HEK293 (cell line): ENCODE measurements at regions not wholly inside any gene's neighbourhood (a gene's known extent, or its start where the extent isn't known, plus 50 kb on each side); places are given as distances from the start of the nearest gene placed in this dataset.

ENCODE experiments used
- CTCF ChIA-PET: fragments of 350-600 bp; formaldehyde crosslinking; extraction: SDS; loops from one replicate; lab custom pipeline; 2021; ENCODE audit warnings: antibody characterized with exemption; lab: Yijun Ruan, JAX
- POLR2A ChIA-PET: fragments of 300-600 bp; formaldehyde crosslinking; extraction: SDS; loops from one replicate; lab custom pipeline; 2020; ENCODE audit warnings: antibody characterized with exemption, inconsistent platforms; lab: Yijun Ruan, JAX
- H3K27ac ChIP-seq: fragments of 200-500 bp; sonication (Bioruptor generic); 2 replicates; pipeline ENCODE4 v1.5.1; 2014; ENCODE audit warnings: low read depth, low read length, control low read depth, inconsistent platforms; ENCODE audit errors: extremely low read depth
- H3K36me3 ChIP-seq, 2 experiments: fragments of 200-500 bp in 1 of 2; sonication (Bioruptor generic) in 1 of 2; 1 replicate in 1 of 2; 2 replicates in 1 of 2; pipeline ENCODE4 v1.5.1; 2014 to 2017; ENCODE audit warnings: inconsistent platforms in 2 of 2, low read length in 2 of 2; ENCODE audit not compliant: control insufficient read depth in 2 of 2, insufficient read depth in 1 of 2
- H3K4me1 ChIP-seq: fragments of 200-500 bp; sonication (Bioruptor generic); 2 replicates; pipeline ENCODE4 v1.5.1; 2014; ENCODE audit warnings: mild to moderate bottlenecking, low read length, inconsistent platforms; ENCODE audit not compliant: control insufficient read depth, insufficient read depth
- H3K4me3 ChIP-seq: 2 replicates; pipeline ENCODE4 v1.5.1; 2011; ENCODE audit warnings: low read depth, mild to moderate bottlenecking, control low read depth, low read length, moderate library complexity
- H3K9me3 ChIP-seq: fragments of 200-500 bp; sonication (Bioruptor generic); 2 replicates; pipeline ENCODE4 v1.5.1; 2014; ENCODE audit warnings: low read depth, low read length, inconsistent platforms; ENCODE audit not compliant: control insufficient read depth, insufficient read depth
- BCL11A ChIP-seq: fragments of 450-650 bp; formaldehyde crosslinking; IDR thresholded peaks from 2 replicates; pipeline ENCODE4 v1.5.1; 2016; ENCODE audit warnings: low read depth, missing biosample characterization, missing genetic modification characterization
- EGR2 ChIP-seq: fragments of 450-650 bp; formaldehyde crosslinking; IDR thresholded peaks from 2 replicates; pipeline ENCODE4 v1.5.1; 2016; ENCODE audit warnings: low read depth, missing biosample characterization, missing genetic modification characterization
- RBAK ChIP-seq: fragments of 450-650 bp; formaldehyde crosslinking; IDR thresholded peaks from 2 replicates; pipeline ENCODE4 v1.5.1; 2016; ENCODE audit warnings: missing biosample characterization, missing genetic modification characterization
- ZBTB21 ChIP-seq: fragments of 450-650 bp; formaldehyde crosslinking; IDR thresholded peaks from 2 replicates; pipeline ENCODE4 v1.5.1; 2017; ENCODE audit warnings: missing biosample characterization, missing genetic modification characterization
- ZBTB7A ChIP-seq: fragments of 450-650 bp; formaldehyde crosslinking; IDR thresholded peaks from 2 replicates; pipeline ENCODE4 v1.5.1; 2016; ENCODE audit warnings: low read depth, missing biosample characterization, missing genetic modification characterization
- ZFHX2 ChIP-seq: fragments of 450-650 bp; formaldehyde crosslinking; conservative IDR thresholded peaks from 2 replicates; pipeline ENCODE4 v1.5.1; 2016; ENCODE audit warnings: missing biosample characterization, missing genetic modification characterization
- ZNF112 ChIP-seq: fragments of 450-650 bp; formaldehyde crosslinking; IDR thresholded peaks from 2 replicates; pipeline ENCODE4 v1.5.0; 2017; ENCODE audit warnings: missing biosample characterization, missing genetic modification characterization
- ZNF138 ChIP-seq: fragments of 450-650 bp; formaldehyde crosslinking; IDR thresholded peaks from 2 replicates; pipeline ENCODE4 v1.5.1; 2016; ENCODE audit warnings: missing biosample characterization, missing genetic modification characterization, borderline replicate concordance
- ZNF211 ChIP-seq: fragments of 450-650 bp; formaldehyde crosslinking; IDR thresholded peaks from 2 replicates; pipeline ENCODE4 v1.5.1; 2016; ENCODE audit warnings: low read depth, missing biosample characterization, missing genetic modification characterization
- ZNF311 ChIP-seq: fragments of 450-650 bp; formaldehyde crosslinking; IDR thresholded peaks from 2 replicates; pipeline ENCODE4 v1.5.1; 2017; ENCODE audit warnings: missing biosample characterization, missing genetic modification characterization, borderline replicate concordance
- ZNF404 ChIP-seq: fragments of 450-650 bp; formaldehyde crosslinking; IDR thresholded peaks from 2 replicates; pipeline ENCODE4 v1.5.1; 2017; ENCODE audit warnings: missing biosample characterization, missing genetic modification characterization
- ZNF426 ChIP-seq: fragments of 450-650 bp; formaldehyde crosslinking; IDR thresholded peaks from 2 replicates; pipeline ENCODE4 v1.5.1; 2017; ENCODE audit warnings: missing biosample characterization, missing genetic modification characterization, mild to moderate bottlenecking, inconsistent platforms, moderate library complexity
- ZNF549 ChIP-seq: fragments of 450-650 bp; IDR thresholded peaks from 2 replicates; pipeline ENCODE4 v1.5.1; 2018; ENCODE audit warnings: missing biosample characterization, missing genetic modification characterization, mild to moderate bottlenecking, inconsistent platforms, moderate library complexity
- ZNF555 ChIP-seq: fragments of 450-650 bp; formaldehyde crosslinking; conservative IDR thresholded peaks from 2 replicates; pipeline ENCODE4 v1.5.1; 2017; ENCODE audit warnings: missing biosample characterization, mild to moderate bottlenecking, missing genetic modification characterization, inconsistent platforms
- TF ChIP-seq, protein P1 (sequence below): fragments of 450-650 bp; IDR thresholded peaks from 2 replicates; pipeline ENCODE4 v1.5.1; 2018; ENCODE audit warnings: missing biosample characterization, mild to moderate bottlenecking, missing genetic modification characterization
- TF ChIP-seq, protein P2 (sequence below): fragments of 450-650 bp; formaldehyde crosslinking; IDR thresholded peaks from 2 replicates; pipeline ENCODE4 v1.5.1; 2016; ENCODE audit warnings: missing biosample characterization, missing genetic modification characterization
- TF ChIP-seq, protein P3 (sequence below): fragments of 450-650 bp; formaldehyde crosslinking; IDR thresholded peaks from 2 replicates; pipeline ENCODE4 v1.5.1; 2016; ENCODE audit warnings: missing biosample characterization, missing genetic modification characterization
- TF ChIP-seq, protein P4 (sequence below): fragments of 450-650 bp; formaldehyde crosslinking; IDR thresholded peaks from 2 replicates; pipeline ENCODE4 v1.5.1; 2017; ENCODE audit warnings: missing biosample characterization, missing genetic modification characterization
- TF ChIP-seq, protein P5 (sequence below): fragments of 450-650 bp; formaldehyde crosslinking; IDR thresholded peaks from 2 replicates; pipeline ENCODE4 v1.5.1; 2016; ENCODE audit warnings: missing biosample characterization, missing genetic modification characterization
- TF ChIP-seq, protein P6 (sequence below): IDR thresholded peaks from 2 replicates; pipeline ENCODE4 v1.6.1; 2011; ENCODE audit warnings: mild to moderate bottlenecking, low read depth, low read length, borderline replicate concordance

DNA sequence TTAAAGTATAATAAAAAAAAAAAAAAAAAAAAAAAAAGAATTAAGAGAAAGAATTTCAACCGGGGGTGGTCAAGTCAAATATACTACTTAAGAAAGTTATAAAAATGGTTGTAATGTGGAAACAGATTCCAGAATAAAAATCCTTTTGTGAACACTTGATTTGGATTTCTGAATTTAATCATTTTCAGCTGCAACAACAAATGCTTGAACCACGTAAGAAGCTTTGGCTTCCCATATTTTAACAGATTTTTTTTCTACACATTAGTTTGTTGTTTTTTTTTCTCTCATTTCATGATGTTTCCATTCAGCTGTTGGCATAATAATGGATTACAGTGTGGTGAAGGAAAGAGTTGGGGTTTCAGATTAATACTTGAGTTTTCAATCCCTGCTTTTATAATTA is 137.3 kb upstream of the AGR3 start:
- Histone ChIP-seq H3K36me3 (no peaks in the 10 kb centered on the region), H3K4me3 (no peak overlapping the region), H3K9me3 (no peaks in the 10 kb centered on the region), H3K4me1 (no peaks in the 10 kb centered on the region), H3K27ac (no peak overlapping the region)
- ChIA-PET POLR2A (no interaction called here), CTCF (interaction anchor here (0.6 to 1.7 kb wide), 2 partner anchors 10 to 16 kb away, joined by 3 to 5 read pairs; no protein-coding TSS in a partner anchor)
- TF ChIP-seq, protein P1, sequence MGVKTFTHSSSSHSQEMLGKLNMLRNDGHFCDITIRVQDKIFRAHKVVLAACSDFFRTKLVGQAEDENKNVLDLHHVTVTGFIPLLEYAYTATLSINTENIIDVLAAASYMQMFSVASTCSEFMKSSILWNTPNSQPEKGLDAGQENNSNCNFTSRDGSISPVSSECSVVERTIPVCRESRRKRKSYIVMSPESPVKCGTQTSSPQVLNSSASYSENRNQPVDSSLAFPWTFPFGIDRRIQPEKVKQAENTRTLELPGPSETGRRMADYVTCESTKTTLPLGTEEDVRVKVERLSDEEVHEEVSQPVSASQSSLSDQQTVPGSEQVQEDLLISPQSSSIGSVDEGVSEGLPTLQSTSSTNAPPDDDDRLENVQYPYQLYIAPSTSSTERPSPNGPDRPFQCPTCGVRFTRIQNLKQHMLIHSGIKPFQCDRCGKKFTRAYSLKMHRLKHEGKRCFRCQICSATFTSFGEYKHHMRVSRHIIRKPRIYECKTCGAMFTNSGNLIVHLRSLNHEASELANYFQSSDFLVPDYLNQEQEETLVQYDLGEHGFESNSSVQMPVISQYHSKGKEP (tag by site-specific recombination): no peak
- TF ChIP-seq ZFHX2 (tag by site-specific recombination) (no peak), ZNF112 (tag by site-specific recombination) (no peak)
- TF ChIP-seq, protein P2, sequence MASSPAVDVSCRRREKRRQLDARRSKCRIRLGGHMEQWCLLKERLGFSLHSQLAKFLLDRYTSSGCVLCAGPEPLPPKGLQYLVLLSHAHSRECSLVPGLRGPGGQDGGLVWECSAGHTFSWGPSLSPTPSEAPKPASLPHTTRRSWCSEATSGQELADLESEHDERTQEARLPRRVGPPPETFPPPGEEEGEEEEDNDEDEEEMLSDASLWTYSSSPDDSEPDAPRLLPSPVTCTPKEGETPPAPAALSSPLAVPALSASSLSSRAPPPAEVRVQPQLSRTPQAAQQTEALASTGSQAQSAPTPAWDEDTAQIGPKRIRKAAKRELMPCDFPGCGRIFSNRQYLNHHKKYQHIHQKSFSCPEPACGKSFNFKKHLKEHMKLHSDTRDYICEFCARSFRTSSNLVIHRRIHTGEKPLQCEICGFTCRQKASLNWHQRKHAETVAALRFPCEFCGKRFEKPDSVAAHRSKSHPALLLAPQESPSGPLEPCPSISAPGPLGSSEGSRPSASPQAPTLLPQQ: no peak

DNA sequence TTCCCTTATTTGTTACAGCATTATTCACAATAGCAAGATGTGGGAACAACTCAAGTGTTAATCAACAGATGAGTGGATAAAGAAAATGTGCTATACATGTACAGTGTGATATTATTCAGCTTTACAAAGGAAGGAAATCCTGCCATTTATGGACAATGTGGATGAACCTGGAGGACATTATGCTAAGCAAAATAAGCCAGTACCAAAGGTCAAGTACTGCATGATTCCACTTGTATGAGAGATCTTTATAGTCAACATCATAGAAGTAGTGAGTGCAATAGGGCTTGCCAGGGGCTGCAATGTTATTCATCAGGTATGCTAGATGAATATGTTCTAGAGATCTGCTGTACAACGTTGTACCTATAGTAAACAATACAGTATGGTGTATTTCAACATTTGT is 138.5 kb upstream of the AGR3 start:
- no peaks in the 10 kb centered on the region for H3K9me3 ChIP-seq
- no peaks in the 10 kb centered on the region for H3K4me1 ChIP-seq
- no peak overlapping the region for H3K27ac ChIP-seq
- ChIA-PET POLR2A (no interaction called here), CTCF (interaction anchor here (0.6 to 1.7 kb wide), 2 partner anchors 11 to 119 kb away, joined by 3 to 5 read pairs; no protein-coding TSS in a partner anchor)
- TF ChIP-seq EGR2 (tag by site-specific recombination) (no peak), ZBTB21 (no peak), RBAK (tag by site-specific recombination) (no peak), ZNF138 (tag by site-specific recombination) (no peak)
- H3K36me3 ChIP-seq: no peaks in the 10 kb centered on the region
- no peak overlapping the region for H3K4me3 ChIP-seq

DNA sequence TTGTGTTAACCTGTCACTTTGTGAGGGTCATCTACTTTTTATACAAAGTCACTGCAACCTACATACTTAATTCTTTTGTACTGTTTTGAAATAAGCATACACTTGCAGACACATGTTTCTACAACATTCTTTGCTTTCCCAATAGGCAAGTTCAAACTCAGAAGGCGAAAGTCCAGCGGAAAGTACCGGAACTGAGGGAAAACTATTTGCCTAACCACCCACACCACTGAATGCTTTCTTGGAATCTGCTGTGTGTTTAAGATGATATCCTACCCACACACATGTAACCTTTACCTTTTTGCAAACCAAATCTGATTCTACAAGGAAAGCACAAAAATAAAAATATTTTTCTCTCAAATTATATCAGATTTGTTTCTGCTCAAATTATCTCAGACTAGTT is 139.4 kb upstream of the AGR3 start:
- POLR2A ChIA-PET: no interaction called here
- no peak overlapping the region for H3K4me3 ChIP-seq
- TF ChIP-seq ZNF555 (tag by site-specific recombination) (no peak), ZNF311 (no peak), ZNF426 (tag by site-specific recombination) (no peak), ZNF404 (tag by site-specific recombination) (no peak), ZNF211 (tag by site-specific recombination) (no peak), RBAK (tag by site-specific recombination) (no peak)
- TF ChIP-seq, protein P3, sequence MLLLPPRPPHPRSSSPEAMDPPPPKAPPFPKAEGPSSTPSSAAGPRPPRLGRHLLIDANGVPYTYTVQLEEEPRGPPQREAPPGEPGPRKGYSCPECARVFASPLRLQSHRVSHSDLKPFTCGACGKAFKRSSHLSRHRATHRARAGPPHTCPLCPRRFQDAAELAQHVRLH (tag by site-specific recombination): no peak
- TF ChIP-seq, all 188 proteins: peak for 0
- CTCF ChIA-PET: no interaction called here
- Histone ChIP-seq H3K4me1 (no peaks in the 10 kb centered on the region), H3K9me3 (no peaks in the 10 kb centered on the region), H3K27ac (no peak overlapping the region), H3K36me3 (no peaks in the 10 kb centered on the region)

DNA sequence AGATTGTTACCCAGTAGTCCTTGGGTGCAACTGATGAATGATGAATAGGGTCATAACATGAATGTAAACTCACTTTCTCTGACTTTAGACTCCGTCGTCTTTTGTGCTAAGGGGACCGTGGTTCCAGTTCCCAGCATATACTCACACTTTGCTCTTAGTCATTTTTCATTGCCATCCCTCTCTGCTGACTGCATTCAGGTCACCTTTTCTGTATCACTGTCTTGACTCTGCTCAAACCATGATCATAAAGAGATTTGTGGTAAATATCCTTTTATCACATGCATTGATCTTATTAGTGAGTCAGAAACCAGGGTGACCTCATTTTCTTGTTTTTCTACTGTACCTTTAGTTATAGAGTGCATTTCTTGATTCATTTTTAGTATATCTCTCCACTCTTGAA is 141.1 kb upstream of the AGR3 start:
- Histone ChIP-seq H3K36me3 (no peaks in the 10 kb centered on the region), H3K27ac (no peak overlapping the region), H3K4me3 (no peak overlapping the region), H3K4me1 (no peaks in the 10 kb centered on the region), H3K9me3 (no peaks in the 10 kb centered on the region)
- ChIA-PET CTCF (no interaction called here), POLR2A (no interaction called here)
- TF ChIP-seq, protein P4, sequence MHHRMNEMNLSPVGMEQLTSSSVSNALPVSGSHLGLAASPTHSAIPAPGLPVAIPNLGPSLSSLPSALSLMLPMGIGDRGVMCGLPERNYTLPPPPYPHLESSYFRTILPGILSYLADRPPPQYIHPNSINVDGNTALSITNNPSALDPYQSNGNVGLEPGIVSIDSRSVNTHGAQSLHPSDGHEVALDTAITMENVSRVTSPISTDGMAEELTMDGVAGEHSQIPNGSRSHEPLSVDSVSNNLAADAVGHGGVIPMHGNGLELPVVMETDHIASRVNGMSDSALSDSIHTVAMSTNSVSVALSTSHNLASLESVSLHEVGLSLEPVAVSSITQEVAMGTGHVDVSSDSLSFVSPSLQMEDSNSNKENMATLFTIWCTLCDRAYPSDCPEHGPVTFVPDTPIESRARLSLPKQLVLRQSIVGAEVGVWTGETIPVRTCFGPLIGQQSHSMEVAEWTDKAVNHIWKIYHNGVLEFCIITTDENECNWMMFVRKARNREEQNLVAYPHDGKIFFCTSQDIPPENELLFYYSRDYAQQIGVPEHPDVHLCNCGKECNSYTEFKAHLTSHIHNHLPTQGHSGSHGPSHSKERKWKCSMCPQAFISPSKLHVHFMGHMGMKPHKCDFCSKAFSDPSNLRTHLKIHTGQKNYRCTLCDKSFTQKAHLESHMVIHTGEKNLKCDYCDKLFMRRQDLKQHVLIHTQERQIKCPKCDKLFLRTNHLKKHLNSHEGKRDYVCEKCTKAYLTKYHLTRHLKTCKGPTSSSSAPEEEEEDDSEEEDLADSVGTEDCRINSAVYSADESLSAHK (tag by site-specific recombination): no peak
- TF ChIP-seq BCL11A (tag by site-specific recombination) (no peak), ZBTB7A (no peak), ZNF549 (tag by site-specific recombination) (no peak)
- TF ChIP-seq, protein P5, sequence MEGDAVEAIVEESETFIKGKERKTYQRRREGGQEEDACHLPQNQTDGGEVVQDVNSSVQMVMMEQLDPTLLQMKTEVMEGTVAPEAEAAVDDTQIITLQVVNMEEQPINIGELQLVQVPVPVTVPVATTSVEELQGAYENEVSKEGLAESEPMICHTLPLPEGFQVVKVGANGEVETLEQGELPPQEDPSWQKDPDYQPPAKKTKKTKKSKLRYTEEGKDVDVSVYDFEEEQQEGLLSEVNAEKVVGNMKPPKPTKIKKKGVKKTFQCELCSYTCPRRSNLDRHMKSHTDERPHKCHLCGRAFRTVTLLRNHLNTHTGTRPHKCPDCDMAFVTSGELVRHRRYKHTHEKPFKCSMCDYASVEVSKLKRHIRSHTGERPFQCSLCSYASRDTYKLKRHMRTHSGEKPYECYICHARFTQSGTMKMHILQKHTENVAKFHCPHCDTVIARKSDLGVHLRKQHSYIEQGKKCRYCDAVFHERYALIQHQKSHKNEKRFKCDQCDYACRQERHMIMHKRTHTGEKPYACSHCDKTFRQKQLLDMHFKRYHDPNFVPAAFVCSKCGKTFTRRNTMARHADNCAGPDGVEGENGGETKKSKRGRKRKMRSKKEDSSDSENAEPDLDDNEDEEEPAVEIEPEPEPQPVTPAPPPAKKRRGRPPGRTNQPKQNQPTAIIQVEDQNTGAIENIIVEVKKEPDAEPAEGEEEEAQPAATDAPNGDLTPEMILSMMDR (tag by site-specific recombination): no peak
- TF ChIP-seq, protein P6, sequence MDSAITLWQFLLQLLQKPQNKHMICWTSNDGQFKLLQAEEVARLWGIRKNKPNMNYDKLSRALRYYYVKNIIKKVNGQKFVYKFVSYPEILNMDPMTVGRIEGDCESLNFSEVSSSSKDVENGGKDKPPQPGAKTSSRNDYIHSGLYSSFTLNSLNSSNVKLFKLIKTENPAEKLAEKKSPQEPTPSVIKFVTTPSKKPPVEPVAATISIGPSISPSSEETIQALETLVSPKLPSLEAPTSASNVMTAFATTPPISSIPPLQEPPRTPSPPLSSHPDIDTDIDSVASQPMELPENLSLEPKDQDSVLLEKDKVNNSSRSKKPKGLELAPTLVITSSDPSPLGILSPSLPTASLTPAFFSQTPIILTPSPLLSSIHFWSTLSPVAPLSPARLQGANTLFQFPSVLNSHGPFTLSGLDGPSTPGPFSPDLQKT: no peak
